Activated naive CD4-positive, alpha-beta T cell treated with Interleukin-2 at 50 U/mL for 16 hours (primary cell): ENCODE measurements at regions not wholly inside any gene's neighbourhood (a gene's known extent, or its start where the extent isn't known, plus 50 kb on each side); places are given as distances from the start of the nearest gene placed in this dataset.

Experiments
- DNase-seq: peaks from one replicate; pipeline ENCODE4 v3.0.0-alpha.2; 2020

GRCh38 chr9:89234205-89235067 is 55.8 kb upstream of the SHC3 start:
- peak; percentile 38 for DNase-seq

GRCh38 chr9:89236955-89237573 is 58.4 kb upstream of the SHC3 start:
- no peak for DNase-seq

GRCh38 chr9:89238424-89238823 is 59.8 kb upstream of the SHC3 start:
- DNase-seq: no peak

- DNase-seq: no peak
Measured at GRCh38 chr9:89243296-89244061, 64.9 kb upstream of the SHC3 start.

GRCh38 chr9:89246840-89247239 is 64.2 kb upstream of the CKS2 start:
- DNase-seq: no peak

GRCh38 chr9:89247431-89248353 is 63.3 kb upstream of the CKS2 start:
- no peak for DNase-seq

- no peak for DNase-seq
Measured at GRCh38 chr9:89249001-89249400, 62.0 kb upstream of the CKS2 start.

GRCh38 chr9:89252651-89253267 is 58.2 kb upstream of the CKS2 start:
- DNase-seq: no peak

- DNase-seq: no peak
Measured at GRCh38 chr9:89254058-89254772, 56.8 kb upstream of the CKS2 start.

GRCh38 chr9:89254773-89255125 is 56.2 kb upstream of the CKS2 start:
- DNase-seq: no peak

GRCh38 chr9:89256225-89256624 is 54.8 kb upstream of the CKS2 start:
- no peak for DNase-seq

- DNase-seq: no peak
Measured at GRCh38 chr9:89256642-89257041, 54.4 kb upstream of the CKS2 start.

- no peak for DNase-seq
Measured at GRCh38 chr9:89260525-89260924, 50.5 kb upstream of the CKS2 start.
